K562 (cell line): ENCODE measurements at regions not wholly inside any gene's neighbourhood (a gene's known extent, or its start where the extent isn't known, plus 50 kb on each side); places are given as distances from the start of the nearest gene placed in this dataset.

Experiments used
- ATAC-seq: fragments of 200-7000 bp; cut with Tn5 transposase; 3 replicates; pipeline ENCODE4 v1.9.1; 2020; ENCODE audit warnings: moderate library complexity
- BruUV-seq: library from RNA; stranded (reverse); fragments of 400-500 nt; replicated peaks from 2 replicates; lab custom pipeline; 2021; lab: Mats Ljungman, UMichigan
- CTCF ChIA-PET: fragments of 300-600 bp; formaldehyde crosslinking; extraction: SDS; loops from one replicate; lab custom pipeline; 2021; ENCODE audit warnings: low intra/inter-chr PET ratio; lab: Yijun Ruan, JAX
- POLR2A ChIA-PET: fragments of 300-600, 350-650 bp; sonication (Branson Sonifier 250); formaldehyde crosslinking; extraction: SDS; loops from one replicate; lab custom pipeline; 2021; ENCODE audit warnings: antibody characterized with exemption, inconsistent platforms; lab: Yijun Ruan, JAX
- DNase-seq, 4 experiments: peaks; one replicate each; pipeline versions ENCODE4 v3.0.0 to v3.0.0-alpha.2; 2011 to 2018; ENCODE audit warnings: low spot score in 3 of 4, mixed read lengths in 3 of 4; ENCODE audit errors: extremely low read depth in 1 of 4
- FAIRE-seq: peaks from 2 replicates; lab custom pipeline; 2011; peaks lifted over from hg19 to GRCh38; lab: Jason Lieb, UNC
- H2AFZ ChIP-seq: 2 replicates; pipeline ENCODE4 v1.6.0; 2011; ENCODE audit warnings: low read depth, low read length, control low read depth, inconsistent platforms
- H3K27ac ChIP-seq: fragments of 200-600 bp; 3 replicates; pipeline ENCODE4 v1.8.0; 2011; ENCODE audit warnings: low read depth, mild to moderate bottlenecking, control low read depth, inconsistent platforms, low read length, moderate library complexity, mixed read lengths; ENCODE audit errors: extremely low read depth
- H3K27me3 ChIP-seq, 2 experiments: fragments of 300-600 bp in 1 of 2; 2 replicates in 1 of 2; 3 replicates in 1 of 2; pipeline versions ENCODE4 v1.6.0 to v1.8.0; 2011; ENCODE audit warnings: inconsistent platforms in 2 of 2, low read length in 2 of 2, mild to moderate bottlenecking in 1 of 2, mixed read lengths in 1 of 2, moderate library complexity in 1 of 2; ENCODE audit not compliant: control insufficient read depth in 2 of 2, insufficient read depth in 2 of 2
- H3K36me3 ChIP-seq: fragments of 300-600 bp; 3 replicates; pipeline ENCODE4 v1.8.0; 2011; ENCODE audit warnings: mild to moderate bottlenecking, low read length, inconsistent platforms; ENCODE audit not compliant: control insufficient read depth, insufficient read depth
- H3K4me1 ChIP-seq, 2 experiments: fragments of 200-600 bp in 1 of 2; replicated peaks in 1 of 2; 2 replicates in 1 of 2; 3 replicates in 1 of 2; pipeline versions ENCODE4 v1.5.1 to v1.8.0; 2011; ENCODE audit warnings: inconsistent platforms in 2 of 2, low read length in 2 of 2, mild to moderate bottlenecking in 1 of 2, mixed read lengths in 1 of 2, moderate library complexity in 1 of 2; ENCODE audit not compliant: control insufficient read depth in 2 of 2, insufficient read depth in 2 of 2
- H3K4me2 ChIP-seq: 2 replicates; pipeline ENCODE4 v1.6.1; 2011; ENCODE audit warnings: low read length, control low read depth, inconsistent platforms, mixed read lengths; ENCODE audit not compliant: insufficient read depth
- H3K4me3 ChIP-seq: fragments of 200-600 bp; sonication (generic), shearing (Covaris generic); 2 replicates; pipeline ENCODE4 v1.5.1; 2016; ENCODE audit warnings: control low read depth, inconsistent platforms
- H3K79me2 ChIP-seq: fragments of 200-600 bp; 3 replicates; pipeline ENCODE4 v1.8.0; 2011; ENCODE audit warnings: low read length, inconsistent platforms; ENCODE audit not compliant: control insufficient read depth, insufficient read depth
- H3K9ac ChIP-seq, 2 experiments: 2 replicates each; pipeline versions ENCODE4 v1.6.0 to v1.6.1; 2011; ENCODE audit warnings: low read depth in 2 of 2, low read length in 2 of 2, control low read depth in 1 of 2, inconsistent platforms in 1 of 2, mild to moderate bottlenecking in 1 of 2, mixed read lengths in 1 of 2; ENCODE audit not compliant: insufficient read depth in 1 of 2
- H3K9me1 ChIP-seq: one replicate; pipeline ENCODE4 v1.6.0; 2011; ENCODE audit warnings: inconsistent platforms, mild to moderate bottlenecking, low read length, moderate library complexity; ENCODE audit not compliant: control insufficient read depth, insufficient read depth
- H3K9me3 ChIP-seq: replicated peaks from 2 replicates; pipeline ENCODE4 v1.5.1; 2011; ENCODE audit warnings: low read depth, low read length, inconsistent platforms; ENCODE audit not compliant: control insufficient read depth, insufficient read depth
- H4K20me1 ChIP-seq: replicated peaks from 2 replicates; pipeline ENCODE4 v1.6.1; 2011; ENCODE audit warnings: low read length, inconsistent platforms, mixed read lengths; ENCODE audit not compliant: control insufficient read depth, insufficient read depth
- CHD4 ChIP-seq: fragments of 200-600 bp; sonication (generic); IDR thresholded peaks from 3 replicates; pipeline ENCODE4 v1.6.1; 2012; ENCODE audit warnings: low read depth, mild to moderate bottlenecking, mixed read lengths, low read length, inconsistent platforms; ENCODE audit not compliant: insufficient read depth, insufficient replicate concordance, poor library complexity, severe bottlenecking
- DNMT1 ChIP-seq: fragments of 450-650 bp; IDR thresholded peaks from 2 replicates; pipeline ENCODE4 v1.6.1; 2016; ENCODE audit warnings: antibody characterized with exemption, mild to moderate bottlenecking
- HDGF ChIP-seq: fragments of 450-650 bp; IDR thresholded peaks from 2 replicates; pipeline ENCODE4 v1.6.1; 2016
- HMG20A ChIP-seq: fragments of 450-650 bp; formaldehyde crosslinking; conservative IDR thresholded peaks from 2 replicates; pipeline ENCODE4 v1.4.0; 2020; ENCODE audit warnings: mild to moderate bottlenecking, mixed read lengths
- KHSRP ChIP-seq: fragments of 450-650 bp; IDR thresholded peaks from 2 replicates; pipeline ENCODE4 v1.6.1; 2017
- NFIX ChIP-seq: fragments of 250-450 bp; sonication (Bioruptor Pico); IDR thresholded peaks from 2 replicates; pipeline ENCODE4 v1.4.0; 2020; ENCODE audit warnings: low read depth, mild to moderate bottlenecking, moderate library complexity
- PHTF2 ChIP-seq: fragments of 250-450 bp; sonication (Bioruptor Pico); IDR thresholded peaks from 2 replicates; pipeline ENCODE4 v1.5.0; 2021; ENCODE audit warnings: mild to moderate bottlenecking
- ZKSCAN3 ChIP-seq: fragments of 250-450 bp; sonication (Bioruptor Pico); IDR thresholded peaks from 2 replicates; pipeline ENCODE4 v1.4.0; 2020
- ZNF695 ChIP-seq: fragments of 450-650 bp; formaldehyde crosslinking; IDR thresholded peaks from 2 replicates; pipeline ENCODE4 v1.4.0; 2020; ENCODE audit warnings: mild to moderate bottlenecking, moderate library complexity
- WGBS: fragments of 100-300 bp; shearing (Covaris generic); methylation state at CpG from one replicate; pipeline ENCODE4 v1.1.6; 2016; ENCODE audit warnings: low coverage, mixed read lengths; ENCODE audit not compliant: insufficient coverage; ENCODE audit errors: missing lambda C conversion rate; 5-methylcytosine and 5-hydroxymethylcytosine counted together
- in situ Hi-C: fragments of 300-500 bp; cut with MboI; formaldehyde crosslinking; loops from 4 replicates; pipeline ENCODE4 v1.15.0; 2018; ENCODE audit warnings: inconsistent platforms, mixed read lengths
- intact Hi-C: fragments of 100-400 bp; cut with micrococcal nuclease; formaldehyde crosslinking; loops from 2 replicates; pipeline ENCODE4 v1.14.2; 2022
- TF ChIP-seq, protein P1 (sequence below): fragments of 250-450 bp; sonication (Bioruptor Pico); IDR thresholded peaks from 2 replicates; pipeline ENCODE4 v1.5.0; 2021; ENCODE audit warnings: mild to moderate bottlenecking, borderline replicate concordance

GRCh38 chr13:84082462-84082861, 200.2 kb upstream of the SLITRK1 start:
- intact Hi-C loops: no loop called here

More at GRCh38 chr13:84082462-84082861, 200.2 kb upstream of the SLITRK1 start:
- WGBS: 0% methylated on average over 4 of the region's 4 CpGs
- in situ Hi-C loops: no loop called here
- Histone ChIP-seq H3K4me1 (no peaks in the 10 kb centered on the region), H3K4me2 (no peak overlapping the region), H3K27me3 (no peaks in the 10 kb centered on the region), H3K27ac (no peak overlapping the region), H2AFZ (no peak overlapping the region), H3K79me2 (no peaks in the 10 kb centered on the region), H4K20me1 (no peaks in the 10 kb centered on the region), H3K9me1 (no peaks in the 10 kb centered on the region), H3K4me3 (no peak overlapping the region), H3K9ac (no peak overlapping the region), H3K9me3 (no peaks in the 10 kb centered on the region), H3K36me3 (no peaks in the 10 kb centered on the region)
- POLR2A ChIA-PET: no interaction called here
- TF ChIP-seq KHSRP (no peak), HDGF (no peak), PHTF2 (CRISPR knock-in tag) (no peak), CHD4 (no peak), HMG20A (CRISPR knock-in tag) (no peak), ZKSCAN3 (no peak), ZNF695 (CRISPR knock-in tag) (no peak), DNMT1 (no peak), NFIX (CRISPR knock-in tag) (no peak)
- TF ChIP-seq, protein P1, sequence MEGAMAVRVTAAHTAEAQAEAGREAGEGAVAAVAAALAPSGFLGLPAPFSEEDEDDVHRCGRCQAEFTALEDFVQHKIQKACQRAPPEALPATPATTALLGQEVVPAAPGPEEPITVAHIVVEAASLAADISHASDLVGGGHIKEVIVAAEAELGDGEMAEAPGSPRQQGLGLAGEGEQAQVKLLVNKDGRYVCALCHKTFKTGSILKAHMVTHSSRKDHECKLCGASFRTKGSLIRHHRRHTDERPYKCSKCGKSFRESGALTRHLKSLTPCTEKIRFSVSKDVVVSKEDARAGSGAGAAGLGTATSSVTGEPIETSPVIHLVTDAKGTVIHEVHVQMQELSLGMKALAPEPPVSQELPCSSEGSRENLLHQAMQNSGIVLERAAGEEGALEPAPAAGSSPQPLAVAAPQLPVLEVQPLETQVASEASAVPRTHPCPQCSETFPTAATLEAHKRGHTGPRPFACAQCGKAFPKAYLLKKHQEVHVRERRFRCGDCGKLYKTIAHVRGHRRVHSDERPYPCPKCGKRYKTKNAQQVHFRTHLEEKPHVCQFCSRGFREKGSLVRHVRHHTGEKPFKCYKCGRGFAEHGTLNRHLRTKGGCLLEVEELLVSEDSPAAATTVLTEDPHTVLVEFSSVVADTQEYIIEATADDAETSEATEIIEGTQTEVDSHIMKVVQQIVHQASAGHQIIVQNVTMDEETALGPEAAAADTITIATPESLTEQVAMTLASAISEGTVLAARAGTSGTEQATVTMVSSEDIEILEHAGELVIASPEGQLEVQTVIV (CRISPR knock-in tag): no peak
- ATAC-seq: no peak
- no TSS peak for BruUV-seq
- no peak for DNase-seq
- FAIRE-seq: no peak
- CTCF ChIA-PET: no interaction called here
